Kidney tubule cell (primary cell): ENCODE measurements at regions not wholly inside any gene's neighbourhood (a gene's known extent, or its start where the extent isn't known, plus 50 kb on each side); places are given as distances from the start of the nearest gene placed in this dataset.
A peak's percentile ranks its signal among the peaks of the same experiment; 100 is the strongest.
"Not testable (repeated sequence)": the region's sequence is repeated elsewhere in the genome, so short reads cannot be mapped to it uniquely, and the experiment has no call there.

ENCODE experiments used
- DNase-seq: peaks from one replicate; pipeline ENCODE4 v3.0.0-alpha.2; 2018; ENCODE audit warnings: low spot score

- DNase-seq: peak; percentile 46
Measured at GRCh38 chr11:134725716-134726639, 313.9 kb upstream of the B3GAT1 start.

- DNase-seq: no peak
Measured at GRCh38 chr11:134725211-134725610, 313.2 kb upstream of the B3GAT1 start.

GRCh38 chr11:134724779-134725140 is 312.7 kb upstream of the B3GAT1 start:
- no peak for DNase-seq

GRCh38 chr11:134724106-134724778 is 312.2 kb upstream of the B3GAT1 start:
- no peak for DNase-seq

- not testable (repeated sequence) for DNase-seq
Measured at GRCh38 chr11:134720691-134721070, 308.6 kb upstream of the B3GAT1 start.

GRCh38 chr11:134719940-134720690 is 308.1 kb upstream of the B3GAT1 start:
- not testable (repeated sequence) for DNase-seq

GRCh38 chr11:134719397-134719796 is 307.4 kb upstream of the B3GAT1 start:
- DNase-seq: no peak

- no peak for DNase-seq
Measured at GRCh38 chr11:134716582-134716981, 304.5 kb upstream of the B3GAT1 start.

- DNase-seq: no peak
Measured at GRCh38 chr11:134714021-134714656, 302.1 kb upstream of the B3GAT1 start.

- no peak for DNase-seq
Measured at GRCh38 chr11:134712228-134713145, 300.4 kb upstream of the B3GAT1 start.

- no peak for DNase-seq
Measured at GRCh38 chr11:134711588-134711987, 299.5 kb upstream of the B3GAT1 start.

- no peak for DNase-seq
Measured at GRCh38 chr11:134710861-134711407, 298.9 kb upstream of the B3GAT1 start.

- DNase-seq: no peak
Measured at GRCh38 chr11:134705858-134706257, 293.8 kb upstream of the B3GAT1 start.

GRCh38 chr11:134702827-134703226 is 290.8 kb upstream of the B3GAT1 start:
- no peak for DNase-seq

- DNase-seq: no peak
Measured at GRCh38 chr11:134701564-134702165, 289.6 kb upstream of the B3GAT1 start.

GRCh38 chr11:134700101-134700640 is 288.1 kb upstream of the B3GAT1 start:
- no peak for DNase-seq

- no peak for DNase-seq
Measured at GRCh38 chr11:134696455-134696854, 284.4 kb upstream of the B3GAT1 start.

- DNase-seq: peak; percentile 2
Measured at GRCh38 chr11:134691985-134692384, 279.9 kb upstream of the B3GAT1 start.

- no peak for DNase-seq
Measured at GRCh38 chr11:134691295-134691873, 279.3 kb upstream of the B3GAT1 start.

GRCh38 chr11:134689886-134690285 is 277.8 kb upstream of the B3GAT1 start:
- DNase-seq: no peak
